DOHH2 (cell line): ENCODE measurements at regions not wholly inside any gene's neighbourhood (a gene's known extent, or its start where the extent isn't known, plus 50 kb on each side); places are given as distances from the start of the nearest gene placed in this dataset.

Experiments used
- EZH2phosphoT487 ChIP-seq: fragments of 200-600 bp; sonication (generic); IDR thresholded peaks from 2 replicates; pipeline ENCODE4 v1.6.1; 2017; ENCODE audit warnings: borderline replicate concordance, mild to moderate bottlenecking, antibody characterized with exemption, low read length, moderate library complexity, mixed read lengths
- TF ChIP-seq, protein P1 (sequence below): fragments of 200-600 bp; sonication (generic); IDR thresholded peaks from one replicate; pipeline ENCODE4 v1.5.1; 2014; ENCODE audit warnings: antibody characterized with exemption, mild to moderate bottlenecking, low read depth, low read length; ENCODE audit not compliant: poor library complexity, severe bottlenecking

DNA sequence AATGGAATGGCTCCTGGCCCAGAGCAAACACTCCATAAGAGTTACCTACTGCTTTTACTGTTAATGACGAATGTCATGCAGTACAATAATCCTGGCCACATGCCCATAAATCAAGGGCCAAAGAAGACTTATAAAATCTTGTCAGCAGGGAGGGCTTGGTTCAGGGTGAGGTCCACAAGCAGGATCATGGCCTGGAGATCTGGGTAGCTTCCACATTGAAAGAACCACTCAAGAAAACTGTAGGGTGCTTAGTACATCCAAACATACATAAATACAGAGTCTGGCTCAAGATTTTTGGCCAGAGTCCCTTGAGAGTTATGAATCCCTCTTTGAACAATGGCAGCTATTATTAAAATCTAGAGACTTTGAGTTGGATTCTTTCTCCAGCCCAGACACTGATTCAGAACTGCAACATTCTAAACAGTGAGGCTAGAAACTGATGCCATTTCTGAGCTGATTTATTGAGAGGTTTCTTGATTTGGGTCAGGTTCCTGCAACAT is 188.7 kb downstream of the CDC5L start:
- TF ChIP-seq, protein P1, sequence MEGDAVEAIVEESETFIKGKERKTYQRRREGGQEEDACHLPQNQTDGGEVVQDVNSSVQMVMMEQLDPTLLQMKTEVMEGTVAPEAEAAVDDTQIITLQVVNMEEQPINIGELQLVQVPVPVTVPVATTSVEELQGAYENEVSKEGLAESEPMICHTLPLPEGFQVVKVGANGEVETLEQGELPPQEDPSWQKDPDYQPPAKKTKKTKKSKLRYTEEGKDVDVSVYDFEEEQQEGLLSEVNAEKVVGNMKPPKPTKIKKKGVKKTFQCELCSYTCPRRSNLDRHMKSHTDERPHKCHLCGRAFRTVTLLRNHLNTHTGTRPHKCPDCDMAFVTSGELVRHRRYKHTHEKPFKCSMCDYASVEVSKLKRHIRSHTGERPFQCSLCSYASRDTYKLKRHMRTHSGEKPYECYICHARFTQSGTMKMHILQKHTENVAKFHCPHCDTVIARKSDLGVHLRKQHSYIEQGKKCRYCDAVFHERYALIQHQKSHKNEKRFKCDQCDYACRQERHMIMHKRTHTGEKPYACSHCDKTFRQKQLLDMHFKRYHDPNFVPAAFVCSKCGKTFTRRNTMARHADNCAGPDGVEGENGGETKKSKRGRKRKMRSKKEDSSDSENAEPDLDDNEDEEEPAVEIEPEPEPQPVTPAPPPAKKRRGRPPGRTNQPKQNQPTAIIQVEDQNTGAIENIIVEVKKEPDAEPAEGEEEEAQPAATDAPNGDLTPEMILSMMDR: no peak
- TF ChIP-seq EZH2phosphoT487: no peak
